ENCODE measurements at regions not wholly inside any gene's neighbourhood (a gene's known extent, or its start where the extent isn't known, plus 50 kb on each side); places are given as distances from the start of the nearest gene placed in this dataset.

- Mint-ChIP-seq H3K4me1 (ENCODE audit: low read depth, unreplicated experiment) (no peaks in the 10 kb centered on the region), H3K27ac (ENCODE audit: unreplicated experiment) (no peak overlapping the region), H3K27me3 (ENCODE audit: insufficient read depth, unreplicated experiment) (peaks cover 7% of the 10 kb centered on the region), H3K36me3 (ENCODE audit: insufficient read depth, unreplicated experiment) (no peaks in the 10 kb centered on the region), H3K4me3 (ENCODE audit: unreplicated experiment) (no peak overlapping the region), H3K9me3 (ENCODE audit: unreplicated experiment) (no peaks in the 10 kb centered on the region)
- ChIA-PET CTCF (no interaction called here), POLR2A (no interaction called here)
- H3K27me3 ChIP-seq (replicated peaks; ENCODE audit: control insufficient read depth, insufficient read depth, low read length) = no peaks in the 10 kb centered on the region
- intact Hi-C loops (cut with micrococcal nuclease; ENCODE audit: unreplicated experiment) = no loop called here
- no peak for DNase-seq
- no peaks in the 10 kb centered on the region for H3K9me3 ChIP-seq
- H3K36me3 ChIP-seq (ENCODE audit: control insufficient read depth, insufficient read depth, low read length) = no peaks in the 10 kb centered on the region
- no peak for TF ChIP-seq CTCF (IDR thresholded peaks at IDR 0.05; ENCODE audit: insufficient read depth in 1 of 2, low read depth in 1 of 2, low read length in 1 of 2, severe bottlenecking in 1 of 2, unreplicated experiment in 1 of 2)
- no peaks in the 10 kb centered on the region for H3K4me1 ChIP-seq
- no peak overlapping the region for H3K4me3 ChIP-seq (ENCODE audit: low read depth, low read length)
- no TSS peak for BruUV-seq (replicated peaks)
Measured at GRCh38 chr5:136714286-136714685, 348.9 kb upstream of the TRPC7 start.

DNA sequence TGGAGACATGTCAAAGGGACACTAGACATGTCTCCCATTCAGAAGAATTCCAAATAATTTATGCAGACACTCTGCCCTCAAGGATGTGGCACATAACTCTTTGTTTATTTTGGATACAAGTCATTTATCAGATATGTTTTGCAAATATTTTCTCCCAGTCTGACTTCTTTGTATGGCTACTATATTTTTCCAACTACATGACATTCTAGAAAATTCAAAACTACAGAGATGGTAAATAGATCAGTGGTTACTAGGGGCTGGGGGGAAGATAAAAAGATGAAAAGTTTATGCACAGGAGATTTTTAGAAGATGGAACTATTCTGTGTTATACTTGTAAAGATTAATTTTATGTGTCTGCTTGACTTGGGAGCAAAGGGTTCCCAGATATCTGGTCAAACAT lies 347.3 kb upstream of the TRPC7 start:
- DNase-seq = no peak
- ChIA-PET POLR2A (no interaction called here), CTCF (no interaction called here)
- Mint-ChIP-seq H3K36me3 (ENCODE audit: insufficient read depth, unreplicated experiment) (no peaks in the 10 kb centered on the region), H3K9me3 (ENCODE audit: unreplicated experiment) (no peaks in the 10 kb centered on the region), H3K27me3 (ENCODE audit: insufficient read depth, unreplicated experiment) (peaks cover 6% of the 10 kb centered on the region), H3K4me3 (ENCODE audit: unreplicated experiment) (no peak overlapping the region), H3K4me1 (ENCODE audit: low read depth, unreplicated experiment) (no peaks in the 10 kb centered on the region), H3K27ac (ENCODE audit: unreplicated experiment) (no peak overlapping the region)
- H3K36me3 ChIP-seq (ENCODE audit: control insufficient read depth, insufficient read depth, low read length) = no peaks in the 10 kb centered on the region
- BruUV-seq (replicated peaks) = no TSS peak
- intact Hi-C loops (cut with micrococcal nuclease; ENCODE audit: unreplicated experiment) = no loop called here
- no peaks in the 10 kb centered on the region for H3K27me3 ChIP-seq (replicated peaks; ENCODE audit: control insufficient read depth, insufficient read depth, low read length)
- H3K9me3 ChIP-seq = no peaks in the 10 kb centered on the region
- no peak for TF ChIP-seq CTCF (IDR thresholded peaks at IDR 0.05; ENCODE audit: insufficient read depth in 1 of 2, low read depth in 1 of 2, low read length in 1 of 2, severe bottlenecking in 1 of 2, unreplicated experiment in 1 of 2)
- H3K4me1 ChIP-seq = no peaks in the 10 kb centered on the region
- no peak overlapping the region for H3K4me3 ChIP-seq (ENCODE audit: low read depth, low read length)

GRCh38 chr5:136710834-136711233 lies 345.5 kb upstream of the TRPC7 start:
- no peaks in the 10 kb centered on the region for H3K36me3 Mint-ChIP-seq (ENCODE audit: insufficient read depth, unreplicated experiment)
- TF ChIP-seq CTCF (IDR thresholded peaks at IDR 0.05; ENCODE audit: insufficient read depth in 1 of 2, low read depth in 1 of 2, low read length in 1 of 2, severe bottlenecking in 1 of 2, unreplicated experiment in 1 of 2) = no peak
- H3K4me1 ChIP-seq = no peaks in the 10 kb centered on the region
- intact Hi-C loops (cut with micrococcal nuclease; ENCODE audit: unreplicated experiment) = no loop called here
- POLR2A ChIA-PET = no interaction called here
- no peak for DNase-seq
- H3K9me3 Mint-ChIP-seq (ENCODE audit: unreplicated experiment) = no peaks in the 10 kb centered on the region
- no peaks in the 10 kb centered on the region for H3K27me3 ChIP-seq (replicated peaks; ENCODE audit: control insufficient read depth, insufficient read depth, low read length)
- CTCF ChIA-PET = no interaction called here
- no peak overlapping the region for H3K4me3 Mint-ChIP-seq (ENCODE audit: unreplicated experiment)
- no TSS peak for BruUV-seq (replicated peaks)
- H3K27ac Mint-ChIP-seq (ENCODE audit: unreplicated experiment) = no peak overlapping the region
- no peaks in the 10 kb centered on the region for H3K9me3 ChIP-seq
- no peaks in the 10 kb centered on the region for H3K4me1 Mint-ChIP-seq (ENCODE audit: low read depth, unreplicated experiment)
- H3K27me3 Mint-ChIP-seq (ENCODE audit: insufficient read depth, unreplicated experiment) = peaks cover 3% of the 10 kb centered on the region
- no peak overlapping the region for H3K4me3 ChIP-seq (ENCODE audit: low read depth, low read length)
- no peaks in the 10 kb centered on the region for H3K36me3 ChIP-seq (ENCODE audit: control insufficient read depth, insufficient read depth, low read length)

All from Caco-2 (cell line).